NCI-H146 treated with DMSO at 0.1 percent for 48 hours (cell line): ENCODE measurements at regions not wholly inside any gene's neighbourhood (a gene's known extent, or its start where the extent isn't known, plus 50 kb on each side); places are given as distances from the start of the nearest gene placed in this dataset.

Source experiments
- DNase-seq: peaks from one replicate; lab custom pipeline; 2025; ENCODE audit not compliant: unreplicated experiment; lab: John Stamatoyannopoulos, UW

DNA sequence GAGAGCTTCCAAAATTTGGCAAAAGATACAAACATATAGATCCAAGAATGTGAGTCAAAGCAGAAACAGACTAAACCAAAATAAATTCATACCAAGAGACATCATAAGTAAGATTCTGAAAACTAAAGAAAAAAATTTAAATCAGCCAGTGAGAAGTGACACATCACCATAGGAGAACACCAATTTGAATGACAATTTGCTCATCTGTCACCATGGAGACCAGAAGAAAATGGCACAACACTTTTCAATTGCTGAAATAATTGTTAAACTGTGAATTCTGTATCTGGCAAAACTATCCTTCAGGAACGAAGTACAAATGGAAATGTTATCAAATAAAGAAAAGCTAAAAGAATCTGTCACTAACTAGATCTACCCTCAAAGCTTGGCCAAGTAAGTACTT is 864.3 kb downstream of the BRD1 start:
- DNase-seq: no peak

DNA sequence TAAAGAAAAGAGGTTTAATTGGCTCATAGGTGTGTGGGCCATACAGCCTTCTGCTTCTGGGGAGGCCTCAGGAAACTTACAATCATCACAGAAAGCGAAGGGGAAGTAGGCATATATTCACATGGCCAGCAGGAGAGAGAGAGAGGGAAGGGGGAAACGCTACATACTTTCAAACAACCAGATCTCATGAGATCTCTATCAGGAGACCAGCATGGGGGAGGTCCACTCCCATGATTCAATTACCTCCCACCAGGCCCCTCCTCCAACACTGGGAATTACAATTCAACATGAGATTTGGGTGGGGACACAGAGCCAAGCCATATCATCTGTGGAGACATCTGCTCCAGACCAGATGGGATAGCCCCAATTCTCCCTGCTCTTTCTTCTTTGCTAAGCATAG is 866.0 kb downstream of the BRD1 start:
- DNase-seq: no peak

DNA sequence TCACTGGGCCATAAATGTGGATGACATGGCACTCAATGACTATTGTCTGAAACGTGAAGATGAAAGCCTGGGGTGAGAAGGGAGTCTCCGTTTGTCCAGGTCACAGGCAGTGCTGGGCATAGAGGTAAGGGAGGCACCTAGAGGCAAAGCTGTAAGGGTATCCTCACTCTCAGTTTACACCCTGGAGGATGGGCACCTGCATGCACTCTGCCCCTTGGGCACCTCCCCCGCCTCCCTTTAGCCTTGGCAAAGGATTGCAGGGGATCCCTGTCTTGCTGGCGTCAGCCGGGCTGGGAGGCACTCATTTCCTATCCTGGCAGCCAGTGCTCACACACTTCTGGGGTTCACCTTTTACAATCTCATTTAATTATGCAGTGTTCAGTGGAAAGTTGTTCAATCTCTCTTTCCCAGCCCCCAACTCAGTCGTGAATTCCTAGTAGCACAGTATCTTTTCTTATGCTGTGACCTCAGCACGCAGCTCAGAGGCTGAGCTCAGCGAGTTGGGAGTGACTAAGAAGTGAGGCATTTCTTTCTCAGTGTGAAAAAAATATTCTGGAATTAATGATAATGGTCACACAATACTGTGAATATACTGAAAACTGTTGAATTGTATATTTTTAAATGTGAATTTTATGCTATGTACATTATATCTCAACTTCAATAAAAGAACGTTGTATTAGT is 866.6 kb downstream of the BRD1 start:
- no peak for DNase-seq

DNA sequence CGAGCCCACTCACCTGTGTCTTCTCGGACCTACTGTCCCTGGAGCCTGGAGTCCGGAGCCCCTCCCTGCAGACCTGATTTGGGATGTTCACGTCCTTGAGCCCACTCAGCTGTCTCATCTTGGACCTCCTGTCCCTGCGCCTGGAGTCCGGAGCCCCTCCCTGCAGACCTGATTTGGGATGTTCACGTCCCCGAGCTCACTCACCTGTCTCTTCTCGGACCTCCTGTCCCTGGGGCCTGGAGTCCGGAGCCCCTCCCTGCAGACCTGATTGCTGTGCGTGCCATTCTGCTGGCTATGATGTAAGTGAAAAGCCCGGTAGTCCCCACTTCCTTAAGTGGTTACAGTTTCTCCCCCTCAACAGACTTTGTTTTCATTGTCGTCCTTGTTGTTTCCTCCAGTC is 867.1 kb downstream of the BRD1 start:
- no peak for DNase-seq

DNA sequence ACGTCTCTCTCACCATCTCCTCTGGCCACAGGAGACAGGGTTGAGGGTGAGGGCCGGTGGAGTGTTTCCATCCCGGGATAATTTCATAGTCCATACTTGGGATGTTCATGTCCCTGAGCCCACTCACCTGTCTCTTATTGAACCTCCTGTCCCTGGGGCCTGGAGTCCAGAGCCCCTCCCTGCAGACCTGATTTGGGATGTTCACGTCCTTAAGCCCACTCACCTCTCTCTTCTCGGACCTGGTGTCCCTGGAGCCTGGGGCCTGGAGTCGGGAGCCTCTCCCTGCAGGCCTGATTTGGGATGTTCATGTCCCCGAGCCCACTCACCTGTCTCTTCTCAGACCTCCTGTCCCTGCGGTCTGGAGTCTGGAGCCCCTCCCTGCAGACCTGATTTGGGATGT is 868.2 kb downstream of the BRD1 start:
- no peak for DNase-seq

DNA sequence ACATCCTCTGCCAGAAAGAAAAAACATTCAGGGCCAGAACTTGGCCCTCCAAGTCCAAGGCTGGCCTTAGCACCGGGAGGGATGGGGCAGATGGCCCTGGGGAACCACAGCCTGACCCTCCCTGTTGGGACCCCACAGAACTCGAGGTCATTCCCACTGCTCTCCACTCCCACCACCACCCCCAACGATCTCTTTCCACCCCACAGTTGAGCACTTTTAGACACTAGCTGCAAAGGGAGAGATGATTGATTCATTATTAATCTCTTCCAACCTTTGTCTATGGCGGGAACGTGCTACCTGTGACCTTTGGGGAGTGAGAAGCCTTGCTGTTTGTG is 869.7 kb downstream of the BRD1 start:
- DNase-seq: no peak

DNA sequence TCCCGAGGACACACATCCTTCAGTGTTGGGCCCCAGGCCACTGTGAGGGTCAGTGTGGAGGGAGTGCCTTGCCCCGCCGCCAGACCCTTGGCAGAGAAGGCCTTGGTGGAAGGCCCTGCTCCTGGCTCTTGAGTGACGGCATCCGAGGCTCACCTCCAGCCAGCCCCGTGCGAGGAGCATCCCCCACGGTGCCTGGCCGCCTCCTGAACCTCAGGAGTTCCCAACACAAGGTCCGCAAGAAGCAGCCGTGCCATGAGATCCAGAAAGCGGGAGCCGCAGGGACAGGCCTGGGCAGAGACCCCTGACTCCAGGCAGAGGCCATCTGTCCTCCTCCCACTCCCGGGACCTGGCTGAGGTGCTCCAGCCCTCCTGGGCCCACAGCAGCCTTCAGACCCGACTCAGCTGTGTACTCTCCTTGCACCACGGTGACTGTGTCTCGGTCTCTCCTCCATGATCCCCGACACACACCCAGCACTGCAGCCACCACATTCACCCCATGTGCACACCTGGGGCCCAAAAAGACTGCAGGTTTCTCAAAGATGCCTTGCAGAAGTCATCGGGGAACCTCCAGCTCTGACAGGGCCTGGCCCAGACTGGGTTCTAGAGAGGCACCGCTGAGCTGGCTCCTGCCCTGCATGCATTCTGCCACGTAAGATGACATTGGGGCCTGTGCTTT is 870.2 kb downstream of the BRD1 start:
- DNase-seq: no peak

DNA sequence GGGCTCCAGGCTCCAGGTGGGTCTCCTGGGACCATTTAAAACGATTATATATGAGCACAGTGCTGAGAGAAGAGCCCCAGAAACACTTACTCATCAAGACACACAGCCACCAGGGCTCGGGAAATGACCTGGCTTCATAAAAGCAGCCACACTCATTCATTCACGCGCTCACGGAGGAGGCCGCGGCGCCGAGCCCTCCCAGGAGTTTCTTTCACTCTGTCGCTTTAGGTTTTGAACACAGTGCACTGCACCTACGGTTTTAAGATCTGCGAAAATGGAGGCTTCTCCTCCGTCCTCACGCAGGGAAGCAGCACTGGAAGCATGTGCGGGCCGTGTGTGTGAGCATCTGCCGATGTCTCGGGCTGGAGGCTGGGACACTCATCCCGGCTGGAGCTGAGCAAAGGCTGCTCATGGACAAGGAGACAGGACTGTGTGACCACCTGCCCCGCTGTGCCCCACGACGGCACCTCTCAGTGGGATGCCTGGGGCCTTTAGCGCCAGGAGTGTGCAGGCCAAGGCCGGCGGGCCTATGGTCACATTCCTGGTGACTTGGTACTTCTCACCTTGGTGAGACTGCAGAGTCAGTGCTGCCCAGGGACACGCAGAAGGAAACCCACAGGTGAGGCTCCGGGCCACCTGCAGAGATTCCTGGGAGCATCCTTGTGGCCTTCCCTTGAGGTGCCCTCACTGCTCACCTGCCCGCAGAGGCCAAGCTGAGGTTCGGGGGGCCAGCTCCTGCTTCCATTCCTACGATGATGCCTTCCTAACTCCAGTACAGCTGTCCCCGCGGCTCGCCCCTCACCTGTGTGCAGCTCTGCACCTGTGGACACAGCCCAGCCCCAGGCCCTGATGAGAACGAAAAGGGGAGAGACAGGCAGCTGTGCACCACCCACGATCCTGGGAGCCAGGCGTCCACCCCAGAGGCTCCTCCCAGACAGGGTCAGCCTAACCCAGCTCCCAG is 872.0 kb downstream of the BRD1 start:
- no peak for DNase-seq

DNA sequence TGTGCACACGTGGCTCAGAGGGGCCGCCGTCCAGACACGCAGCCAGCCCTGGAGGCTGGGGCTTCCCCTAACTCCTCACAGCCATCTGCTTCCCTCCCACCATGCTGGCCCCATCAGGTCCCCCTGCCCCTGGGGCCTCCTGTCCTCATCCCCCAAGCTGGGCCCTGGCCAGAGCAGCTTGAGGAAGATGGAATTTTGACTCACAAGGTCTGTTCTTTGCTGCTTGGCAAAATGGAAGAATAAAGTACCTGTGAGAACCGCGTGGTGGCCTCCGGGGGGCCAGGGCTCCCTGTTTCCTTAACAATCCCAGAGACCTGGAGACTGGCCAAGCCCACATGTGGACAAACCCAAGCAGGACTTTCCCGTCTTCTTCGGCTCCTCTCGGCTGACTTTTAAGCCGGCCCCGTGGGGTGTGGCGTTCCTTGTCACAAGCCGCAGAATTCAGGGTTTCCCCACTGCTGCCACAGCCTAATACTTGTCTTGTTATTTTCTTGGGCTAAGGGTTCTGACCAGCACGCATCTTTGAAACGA is 872.8 kb downstream of the BRD1 start:
- DNase-seq: no peak

DNA sequence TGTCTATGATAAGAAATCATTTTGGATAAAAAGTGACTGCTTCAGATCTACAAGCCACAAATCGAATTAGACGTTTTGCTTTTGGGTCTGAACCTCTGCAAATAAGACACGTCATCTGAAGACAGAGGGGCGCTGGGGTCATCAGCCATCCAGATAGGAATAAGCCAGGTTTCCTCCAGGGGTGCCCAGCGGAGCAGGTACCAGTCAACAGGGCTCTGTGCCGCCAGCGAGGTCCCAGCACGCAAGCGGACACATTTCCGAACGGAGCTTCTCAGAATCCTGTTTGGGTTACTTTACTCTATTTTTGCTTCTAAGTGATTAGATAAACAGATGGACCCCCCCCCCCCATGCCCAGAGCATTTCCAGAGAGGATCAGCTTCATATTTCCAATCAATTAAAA is 873.8 kb downstream of the BRD1 start:
- DNase-seq: no peak

DNA sequence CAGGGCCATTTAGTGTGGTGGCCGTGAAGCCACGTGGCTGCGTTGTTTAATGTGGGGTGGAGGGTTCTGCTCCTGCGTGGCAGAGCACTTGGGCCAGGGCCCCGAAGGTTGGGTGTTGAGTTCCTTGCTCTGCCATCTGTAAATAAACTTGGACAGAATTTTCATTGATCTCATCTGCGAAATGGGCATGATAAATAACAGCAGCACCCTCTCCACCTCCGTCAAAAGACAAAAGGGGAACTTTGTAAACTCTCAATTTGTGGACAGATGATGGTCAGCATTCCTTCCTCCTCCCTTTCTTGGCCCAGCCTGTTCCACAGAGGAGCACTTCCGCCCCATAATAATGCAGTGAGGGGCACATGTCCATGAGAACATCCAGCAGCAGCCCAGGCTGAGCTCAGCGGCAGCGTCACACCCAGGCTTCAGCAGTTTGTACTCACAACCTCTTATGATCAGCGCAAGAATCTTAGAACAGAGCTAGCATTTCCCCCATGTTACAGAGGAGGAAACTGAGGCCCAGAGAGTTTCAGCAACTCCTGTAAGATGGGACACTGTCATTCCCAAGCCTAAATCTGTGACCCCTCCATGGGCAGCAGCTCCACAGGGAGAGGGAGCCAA is 874.5 kb downstream of the BRD1 start:
- no peak for DNase-seq

DNA sequence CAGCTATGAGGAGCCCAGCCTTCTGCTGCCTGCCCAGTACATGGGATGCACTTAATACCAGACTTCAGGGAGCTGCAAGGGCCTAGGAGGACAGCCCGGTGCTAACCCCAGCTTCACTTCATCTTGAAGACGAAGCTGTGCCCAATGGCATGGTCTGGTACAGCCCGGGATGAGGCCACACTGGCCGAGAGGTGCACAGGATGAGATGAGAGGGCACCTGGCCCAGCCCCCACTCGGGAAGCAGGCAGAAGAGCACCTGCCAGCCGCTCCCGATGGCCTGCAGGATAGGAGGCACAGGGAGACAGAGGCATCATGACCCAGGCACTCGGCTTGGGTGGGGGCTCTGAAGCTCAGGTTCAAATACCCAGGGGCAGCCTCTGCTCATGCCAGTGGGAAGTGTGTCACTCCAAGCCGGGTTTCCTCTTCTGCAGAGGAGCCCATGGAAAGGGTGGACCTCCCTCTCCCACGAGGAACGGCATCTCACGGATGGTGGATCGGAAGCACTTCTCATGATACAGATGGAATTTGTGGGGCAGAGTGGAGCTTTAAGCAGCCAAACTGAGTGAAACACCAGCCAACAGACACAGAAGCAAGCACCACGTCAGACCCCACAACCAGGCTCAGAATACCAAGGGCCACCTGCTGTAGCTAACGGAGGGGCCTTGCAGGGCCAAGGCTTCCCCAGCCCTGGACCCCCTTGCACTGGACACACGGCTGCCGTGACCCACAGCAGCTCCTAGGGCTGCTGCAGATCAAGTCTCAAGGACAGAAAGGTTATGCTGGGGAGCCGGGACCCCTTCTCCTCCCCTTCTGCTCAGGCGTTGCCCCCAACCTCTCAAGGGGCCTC is 875.2 kb downstream of the BRD1 start:
- DNase-seq: no peak

DNA sequence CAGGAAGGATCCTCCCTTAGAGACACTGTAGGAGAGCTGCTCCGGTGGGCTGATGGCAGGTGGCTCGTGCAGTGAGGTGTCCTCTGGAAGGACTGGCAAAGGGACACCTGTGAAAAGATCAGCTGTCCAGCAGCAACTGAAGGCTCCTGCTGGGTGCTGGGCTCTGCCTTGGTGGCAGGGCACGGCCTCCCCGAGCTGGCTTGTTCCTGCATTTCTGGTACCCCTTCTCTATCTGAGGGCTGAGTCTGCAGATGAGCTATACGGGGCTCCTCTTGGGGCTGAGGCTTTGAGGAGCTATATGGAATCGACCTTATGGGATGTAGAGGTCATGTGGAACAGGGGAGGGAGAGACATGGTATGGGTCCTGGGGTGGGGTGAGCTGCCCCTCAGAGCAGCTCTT is 875.8 kb downstream of the BRD1 start:
- no peak for DNase-seq

DNA sequence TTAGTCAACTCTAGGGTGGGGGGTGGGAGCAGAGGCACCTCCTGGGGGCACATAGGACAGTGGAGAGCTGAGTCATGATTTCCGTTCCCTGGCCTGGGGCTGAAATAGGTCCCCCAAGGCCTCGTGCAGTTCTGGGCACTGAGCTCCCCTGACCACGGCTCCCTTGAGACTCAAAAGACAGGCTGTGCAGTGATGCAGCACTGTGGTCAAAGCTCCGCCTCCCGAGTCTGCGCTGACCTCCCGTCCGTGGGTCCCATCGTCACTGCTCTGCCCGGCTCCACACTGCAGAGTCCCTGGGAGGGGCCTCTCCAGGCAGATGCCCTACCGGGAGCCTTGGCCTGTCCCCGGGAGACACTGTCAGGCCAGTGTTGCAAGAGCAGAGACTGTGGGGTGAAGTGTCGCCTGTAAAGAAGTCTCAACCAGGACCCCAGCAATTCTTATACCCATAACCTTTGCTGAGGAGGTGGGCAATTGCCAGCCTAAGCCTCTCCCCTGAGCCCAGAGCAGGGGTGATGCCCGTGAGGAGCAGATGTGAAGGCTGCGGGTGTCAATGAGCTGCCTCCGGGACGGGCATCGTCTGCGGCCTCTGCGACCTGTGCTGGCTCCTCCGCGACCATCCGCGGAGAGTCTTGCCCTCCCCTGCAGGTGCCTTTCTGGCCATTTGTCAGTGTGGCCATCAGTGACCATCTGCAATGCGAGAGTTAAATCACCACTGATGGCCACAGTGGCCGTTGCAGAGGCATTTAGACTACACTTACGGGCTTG is 877.3 kb downstream of the BRD1 start:
- no peak for DNase-seq

DNA sequence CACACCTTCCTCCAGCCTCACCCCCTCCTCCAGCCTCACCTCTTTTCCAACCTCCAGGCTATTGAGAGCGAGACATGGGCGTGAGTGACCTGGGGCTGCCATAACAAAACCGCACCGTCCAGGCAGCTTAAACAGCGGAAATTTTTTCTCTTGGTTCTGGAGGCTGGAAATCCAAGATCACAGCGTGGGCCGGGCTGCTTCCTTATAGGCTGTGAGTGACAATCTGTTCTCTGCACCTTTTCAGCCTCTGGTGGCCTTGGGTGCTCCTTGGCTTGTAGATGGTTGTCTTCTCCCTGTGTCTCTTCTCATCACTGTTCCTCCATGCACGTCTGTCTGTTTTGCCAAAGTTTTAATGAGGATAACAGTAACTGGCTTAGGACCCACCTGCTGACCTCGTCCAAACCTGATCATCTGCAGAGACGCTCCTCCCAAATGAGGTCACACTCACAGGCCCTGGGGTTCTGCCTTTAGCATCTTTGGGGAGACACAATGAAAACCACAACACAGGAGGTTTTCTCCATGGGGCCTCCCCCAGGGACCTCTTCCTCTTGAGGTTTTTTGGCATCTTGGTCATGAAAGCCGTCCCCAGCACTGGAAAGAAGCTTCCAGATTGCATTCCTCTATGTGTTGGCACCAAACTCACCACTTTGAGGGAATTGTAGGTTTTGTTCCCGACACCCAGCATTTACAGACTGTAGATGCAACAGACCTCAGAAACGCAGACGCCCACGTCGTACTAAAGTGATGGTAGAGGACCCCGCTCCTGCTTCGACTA is 878.1 kb downstream of the BRD1 start:
- no peak for DNase-seq

DNA sequence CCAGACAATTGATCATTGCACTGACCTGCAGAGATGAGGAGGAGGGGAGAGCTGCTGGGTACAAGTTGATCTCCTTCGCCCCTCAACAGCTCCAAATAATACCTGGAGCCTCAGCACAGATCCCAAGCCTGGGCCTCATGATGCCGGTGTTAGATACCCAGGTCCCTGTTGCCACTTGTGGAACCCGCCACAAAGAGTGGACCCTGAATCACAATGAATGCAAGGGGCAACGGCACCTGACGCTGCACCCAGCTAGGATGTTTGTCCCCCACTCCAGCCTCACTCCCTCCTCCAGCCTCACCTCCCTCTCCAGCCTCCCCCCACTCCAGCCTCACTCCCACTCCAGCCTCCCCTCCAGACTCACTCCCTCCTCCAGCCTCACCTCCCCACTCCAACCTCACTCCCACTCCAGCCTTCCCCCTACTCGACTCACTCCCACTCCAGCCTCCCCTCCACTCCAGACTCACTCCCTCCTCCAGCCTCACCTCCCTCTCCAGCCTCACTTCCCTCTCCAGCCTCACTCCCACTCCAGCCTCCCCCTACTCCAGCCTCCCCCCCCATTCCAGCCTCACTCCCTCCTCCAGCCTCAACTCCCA is 879.0 kb downstream of the BRD1 start:
- DNase-seq: no peak

DNA sequence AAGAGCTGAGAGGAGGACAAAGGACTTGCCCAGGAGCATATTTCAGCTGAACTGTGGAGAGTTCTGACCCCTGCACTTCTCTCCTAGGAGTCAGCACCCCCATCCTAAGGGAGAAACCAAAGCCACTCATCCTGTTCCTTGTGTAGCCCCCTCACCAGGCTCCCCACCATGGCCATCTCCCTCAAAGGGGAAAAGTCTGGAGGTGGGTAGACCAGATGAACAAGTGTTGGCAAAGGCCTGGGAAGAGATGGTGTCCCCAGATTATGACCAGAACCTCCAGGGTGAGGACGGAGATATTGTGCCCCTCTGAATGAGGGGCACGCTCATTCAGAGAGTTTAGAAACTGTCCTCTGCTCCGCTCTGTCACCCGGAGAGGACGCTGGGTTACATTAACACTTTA is 880.0 kb downstream of the BRD1 start:
- DNase-seq: no peak

DNA sequence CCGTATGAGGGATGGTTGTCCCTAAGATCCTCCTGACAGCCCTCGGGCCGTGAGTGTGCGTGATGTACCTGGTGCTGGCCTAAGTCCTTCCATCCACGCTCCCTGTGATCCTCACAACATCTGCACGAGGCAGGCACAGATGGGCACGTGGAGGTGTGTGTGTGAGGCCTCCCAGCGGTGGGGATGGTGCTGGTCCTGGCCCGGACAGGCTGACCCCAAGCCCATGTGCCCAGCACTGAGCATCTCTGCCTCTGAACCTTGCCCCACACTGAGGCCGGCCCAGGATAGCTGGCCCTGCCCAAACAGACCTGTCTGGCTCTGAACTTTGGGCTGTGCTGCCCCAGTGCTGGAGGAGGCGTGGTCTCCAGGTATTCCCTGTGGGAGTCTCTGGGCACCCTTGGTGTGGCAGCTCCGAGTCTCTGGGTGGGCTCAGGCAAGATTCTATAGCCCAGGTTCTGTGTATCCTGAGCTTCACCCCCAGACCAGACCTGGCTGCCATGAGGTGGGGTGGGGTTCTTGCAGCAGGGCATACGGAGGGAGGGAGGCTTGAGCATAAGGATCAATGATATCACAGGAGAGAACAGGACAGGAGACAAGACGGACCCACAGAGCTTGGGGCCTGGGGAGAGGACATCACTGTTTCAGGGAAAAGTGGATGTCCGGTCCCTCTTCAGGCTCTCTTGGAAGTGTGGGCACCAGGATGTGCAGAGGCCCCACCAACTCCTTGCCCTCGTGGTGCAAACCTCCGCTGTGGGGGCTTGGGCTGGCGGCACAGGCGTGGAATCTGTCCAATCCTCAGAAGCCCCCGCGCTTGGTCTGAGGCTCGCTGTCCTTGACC is 881.8 kb downstream of the BRD1 start:
- no peak for DNase-seq
